ENCODE measurements at regions not wholly inside any gene's neighbourhood (a gene's known extent, or its start where the extent isn't known, plus 50 kb on each side); places are given as distances from the start of the nearest gene placed in this dataset.

- TF ChIP-seq CTCF (conservative IDR thresholded peaks at IDR 0.05; ENCODE audit: low read depth in 2 of 2) (no peak), REST (IDR thresholded peaks at IDR 0.05; ENCODE audit: unreplicated experiment) (no peak), POLR2AphosphoS5 (IDR thresholded peaks at IDR 0.05; ENCODE audit: low read depth) (no peak), EZH2 (IDR thresholded peaks at IDR 0.05; ENCODE audit: low read depth, unreplicated experiment) (no peak), EZH2phosphoT487 (IDR thresholded peaks at IDR 0.05; ENCODE audit: unreplicated experiment) (no peak)
Measured at GRCh38 chr13:62038214-62038613, 622.6 kb upstream of the PCDH20 start.

Measured in GM23338 (cell line).